ENCODE measurements at regions not wholly inside any gene's neighbourhood (a gene's known extent, or its start where the extent isn't known, plus 50 kb on each side); places are given as distances from the start of the nearest gene placed in this dataset.
"Not testable (repeated sequence)": the region's sequence is repeated elsewhere in the genome, so short reads cannot be mapped to it uniquely, and the experiment has no call there.

DNA sequence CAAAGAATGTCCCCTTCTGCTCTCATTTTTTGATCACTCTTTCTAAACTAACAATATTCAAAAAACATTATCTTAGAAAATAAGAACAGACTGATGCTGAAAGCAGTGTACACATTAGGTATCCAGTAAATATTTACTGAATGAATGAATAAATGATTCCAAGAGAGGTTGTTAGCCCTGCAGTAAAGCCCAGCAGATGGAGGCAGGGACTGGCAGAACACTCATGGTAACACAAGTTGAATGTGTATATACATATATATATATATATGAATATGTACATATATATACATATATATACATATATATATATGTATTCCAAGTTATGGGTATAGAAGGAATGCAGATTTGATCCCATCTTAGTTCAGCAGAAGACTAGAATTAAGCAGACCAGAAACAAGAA, 546.3 kb downstream of the RAB38 start:
- Histone ChIP-seq H3F3A (ENCODE audit: insufficient read depth, low read length, poor library complexity, severe bottlenecking) (no peaks in the 10 kb centered on the region), H3K9me3 (ENCODE audit: low read length) (no peaks in the 10 kb centered on the region)

DNA sequence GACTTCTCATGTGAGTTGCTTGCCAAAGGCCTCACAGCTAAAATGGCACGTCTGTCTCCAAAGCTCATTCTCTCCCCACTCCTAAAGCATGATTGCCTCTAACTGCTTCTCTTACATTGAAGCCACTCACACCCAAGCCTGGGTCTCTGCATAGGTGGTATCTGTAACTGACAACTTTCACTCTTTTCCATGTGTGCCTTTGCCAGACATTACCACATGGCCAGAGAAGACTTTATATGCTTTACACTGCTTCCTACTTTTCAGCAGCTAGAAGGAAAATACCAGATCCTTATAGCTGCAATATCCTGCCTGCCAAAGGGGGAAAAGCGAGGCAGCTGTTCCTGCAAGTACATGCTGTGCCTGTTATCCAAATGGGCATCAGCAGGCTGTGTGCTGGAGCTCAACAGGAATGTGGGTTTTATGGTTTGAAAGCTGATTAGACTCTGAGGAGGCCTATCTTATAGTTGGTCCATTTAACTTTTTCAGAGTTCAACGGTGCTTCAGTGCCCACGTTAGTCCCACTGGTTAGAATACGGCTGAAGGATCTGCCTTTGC, 547.1 kb downstream of the RAB38 start:
- no peak overlapping the region for H2AFZ ChIP-seq (ENCODE audit: low read depth, low read length)
- no peak overlapping the region for H3K4me2 ChIP-seq (ENCODE audit: low read length)
- no peaks in the 10 kb centered on the region for H3F3A ChIP-seq (ENCODE audit: insufficient read depth, low read length, poor library complexity, severe bottlenecking)
- H3K36me3 ChIP-seq (ENCODE audit: insufficient read depth, low read length): no peaks in the 10 kb centered on the region
- H3K4me3 ChIP-seq (ENCODE audit: low read length): no peak overlapping the region
- no peaks in the 10 kb centered on the region for H3K9me3 ChIP-seq (ENCODE audit: low read length)
- H3K27ac ChIP-seq (ENCODE audit: low read length): no peak overlapping the region
- no peaks in the 10 kb centered on the region for H3K79me2 ChIP-seq (replicated peaks; ENCODE audit: insufficient read depth, low read length)
- no peaks in the 10 kb centered on the region for H4K20me1 ChIP-seq (ENCODE audit: insufficient read depth)
- H3K9ac ChIP-seq (ENCODE audit: low read length): no peak overlapping the region
- H3K27me3 ChIP-seq (ENCODE audit: insufficient read depth, low read depth, low read length): no peaks in the 10 kb centered on the region
- TF ChIP-seq, protein P1, sequence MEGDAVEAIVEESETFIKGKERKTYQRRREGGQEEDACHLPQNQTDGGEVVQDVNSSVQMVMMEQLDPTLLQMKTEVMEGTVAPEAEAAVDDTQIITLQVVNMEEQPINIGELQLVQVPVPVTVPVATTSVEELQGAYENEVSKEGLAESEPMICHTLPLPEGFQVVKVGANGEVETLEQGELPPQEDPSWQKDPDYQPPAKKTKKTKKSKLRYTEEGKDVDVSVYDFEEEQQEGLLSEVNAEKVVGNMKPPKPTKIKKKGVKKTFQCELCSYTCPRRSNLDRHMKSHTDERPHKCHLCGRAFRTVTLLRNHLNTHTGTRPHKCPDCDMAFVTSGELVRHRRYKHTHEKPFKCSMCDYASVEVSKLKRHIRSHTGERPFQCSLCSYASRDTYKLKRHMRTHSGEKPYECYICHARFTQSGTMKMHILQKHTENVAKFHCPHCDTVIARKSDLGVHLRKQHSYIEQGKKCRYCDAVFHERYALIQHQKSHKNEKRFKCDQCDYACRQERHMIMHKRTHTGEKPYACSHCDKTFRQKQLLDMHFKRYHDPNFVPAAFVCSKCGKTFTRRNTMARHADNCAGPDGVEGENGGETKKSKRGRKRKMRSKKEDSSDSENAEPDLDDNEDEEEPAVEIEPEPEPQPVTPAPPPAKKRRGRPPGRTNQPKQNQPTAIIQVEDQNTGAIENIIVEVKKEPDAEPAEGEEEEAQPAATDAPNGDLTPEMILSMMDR (IDR thresholded peaks at IDR 0.05; ENCODE audit: poor library complexity, severe bottlenecking): no peak
- no peak for TF ChIP-seq MXI1 (conservative IDR thresholded peaks at IDR 0.05; ENCODE audit: poor library complexity, severe bottlenecking)
- TF ChIP-seq, protein P2, sequence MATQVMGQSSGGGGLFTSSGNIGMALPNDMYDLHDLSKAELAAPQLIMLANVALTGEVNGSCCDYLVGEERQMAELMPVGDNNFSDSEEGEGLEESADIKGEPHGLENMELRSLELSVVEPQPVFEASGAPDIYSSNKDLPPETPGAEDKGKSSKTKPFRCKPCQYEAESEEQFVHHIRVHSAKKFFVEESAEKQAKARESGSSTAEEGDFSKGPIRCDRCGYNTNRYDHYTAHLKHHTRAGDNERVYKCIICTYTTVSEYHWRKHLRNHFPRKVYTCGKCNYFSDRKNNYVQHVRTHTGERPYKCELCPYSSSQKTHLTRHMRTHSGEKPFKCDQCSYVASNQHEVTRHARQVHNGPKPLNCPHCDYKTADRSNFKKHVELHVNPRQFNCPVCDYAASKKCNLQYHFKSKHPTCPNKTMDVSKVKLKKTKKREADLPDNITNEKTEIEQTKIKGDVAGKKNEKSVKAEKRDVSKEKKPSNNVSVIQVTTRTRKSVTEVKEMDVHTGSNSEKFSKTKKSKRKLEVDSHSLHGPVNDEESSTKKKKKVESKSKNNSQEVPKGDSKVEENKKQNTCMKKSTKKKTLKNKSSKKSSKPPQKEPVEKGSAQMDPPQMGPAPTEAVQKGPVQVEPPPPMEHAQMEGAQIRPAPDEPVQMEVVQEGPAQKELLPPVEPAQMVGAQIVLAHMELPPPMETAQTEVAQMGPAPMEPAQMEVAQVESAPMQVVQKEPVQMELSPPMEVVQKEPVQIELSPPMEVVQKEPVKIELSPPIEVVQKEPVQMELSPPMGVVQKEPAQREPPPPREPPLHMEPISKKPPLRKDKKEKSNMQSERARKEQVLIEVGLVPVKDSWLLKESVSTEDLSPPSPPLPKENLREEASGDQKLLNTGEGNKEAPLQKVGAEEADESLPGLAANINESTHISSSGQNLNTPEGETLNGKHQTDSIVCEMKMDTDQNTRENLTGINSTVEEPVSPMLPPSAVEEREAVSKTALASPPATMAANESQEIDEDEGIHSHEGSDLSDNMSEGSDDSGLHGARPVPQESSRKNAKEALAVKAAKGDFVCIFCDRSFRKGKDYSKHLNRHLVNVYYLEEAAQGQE (IDR thresholded peaks at IDR 0.05; ENCODE audit: borderline replicate concordance): no peak
- TF ChIP-seq EZH2 (IDR thresholded peaks at IDR 0.05; ENCODE audit: borderline replicate concordance, insufficient read depth, low read length, poor library complexity, severe bottlenecking): no peak
- TF ChIP-seq EP300 (conservative IDR thresholded peaks at IDR 0.05; ENCODE audit: poor library complexity, severe bottlenecking): no peak
- TF ChIP-seq SMC3 (conservative IDR thresholded peaks at IDR 0.05; ENCODE audit: poor library complexity): no peak
- TF ChIP-seq POLR2AphosphoS5 (IDR thresholded peaks at IDR 0.05): no peak
- no peaks in the 10 kb centered on the region for H3K9me2 ChIP-seq (ENCODE audit: insufficient read depth, low read length)

More for the DNA sequence above, 546.3 kb downstream of the RAB38 start:
- Histone ChIP-seq H4K20me1 (ENCODE audit: insufficient read depth) (no peaks in the 10 kb centered on the region), H3K27me3 (ENCODE audit: insufficient read depth, low read depth, low read length) (no peaks in the 10 kb centered on the region), H3K27ac (ENCODE audit: low read length) (no peak overlapping the region), H3K79me2 (replicated peaks; ENCODE audit: insufficient read depth, low read length) (no peaks in the 10 kb centered on the region), H2AFZ (ENCODE audit: low read depth, low read length) (no peak overlapping the region), H3K9ac (ENCODE audit: low read length) (no peak overlapping the region), H3K36me3 (ENCODE audit: insufficient read depth, low read length) (no peaks in the 10 kb centered on the region), H3K4me3 (ENCODE audit: low read length) (no peak overlapping the region), H3K9me2 (ENCODE audit: insufficient read depth, low read length) (no peaks in the 10 kb centered on the region), H3K4me2 (ENCODE audit: low read length) (no peak overlapping the region)
- no peak for TF ChIP-seq POLR2AphosphoS5 (IDR thresholded peaks at IDR 0.05)
- TF ChIP-seq, protein P2 (IDR thresholded peaks at IDR 0.05; ENCODE audit: borderline replicate concordance): no peak

DNA sequence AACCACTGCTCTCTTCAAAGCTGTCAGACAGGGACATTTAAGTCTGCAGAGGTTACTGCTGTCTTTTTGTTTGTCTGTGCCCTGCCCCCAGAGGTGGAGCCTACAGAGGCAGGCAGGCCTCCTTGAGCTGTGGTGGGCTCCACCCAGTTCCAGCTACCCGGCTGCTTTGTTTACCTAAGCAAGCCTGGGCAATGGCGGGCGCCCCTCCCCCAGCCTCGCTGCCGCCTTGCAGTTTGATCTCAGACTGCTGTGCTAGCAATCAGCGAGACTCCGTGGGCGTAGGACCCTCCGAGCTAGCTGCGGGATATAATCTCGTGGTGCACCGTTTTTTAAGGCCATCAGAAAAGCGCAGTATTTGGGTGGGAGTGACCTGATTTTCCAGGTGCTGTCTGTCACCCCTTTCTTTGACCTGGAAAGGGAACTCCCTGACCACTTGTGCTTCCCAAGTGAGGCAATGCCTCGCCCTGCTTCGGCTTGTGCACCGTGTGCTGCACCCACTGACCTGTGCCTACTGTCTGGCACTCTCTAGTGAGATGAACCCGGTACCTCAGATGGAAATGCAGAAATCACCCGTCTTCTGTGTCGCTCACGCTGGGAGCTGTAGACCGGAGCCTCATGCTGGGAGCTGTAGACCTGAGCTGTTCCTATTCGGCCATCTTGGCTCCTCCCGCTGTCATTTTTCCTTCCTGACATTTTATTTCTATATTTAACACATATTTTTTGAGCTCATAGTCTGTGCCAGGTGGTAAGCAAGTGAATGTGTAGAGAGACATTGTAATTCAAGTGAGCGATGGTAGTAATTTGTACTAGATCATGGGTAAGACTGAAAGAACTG, 551.5 kb downstream of the RAB38 start:
- not testable (repeated sequence) for H3K27me3 ChIP-seq (ENCODE audit: insufficient read depth, low read depth, low read length); H3K9ac ChIP-seq (ENCODE audit: low read length); H3K9me3 ChIP-seq (ENCODE audit: low read length); H3K9me2 ChIP-seq (ENCODE audit: insufficient read depth, low read length); H3F3A ChIP-seq (ENCODE audit: insufficient read depth, low read length, poor library complexity, severe bottlenecking); H3K36me3 ChIP-seq (ENCODE audit: insufficient read depth, low read length); H2AFZ ChIP-seq (ENCODE audit: low read depth, low read length); H3K79me2 ChIP-seq (replicated peaks; ENCODE audit: insufficient read depth, low read length); H3K4me3 ChIP-seq (ENCODE audit: low read length); H3K27ac ChIP-seq (ENCODE audit: low read length); H4K20me1 ChIP-seq (ENCODE audit: insufficient read depth); H3K4me2 ChIP-seq (ENCODE audit: low read length)

Measured in neural cell (in vitro differentiated cells).